ENCODE measurements at regions not wholly inside any gene's neighbourhood (a gene's known extent, or its start where the extent isn't known, plus 50 kb on each side); places are given as distances from the start of the nearest gene placed in this dataset.

- POLR2A ChIA-PET (ENCODE audit: low non-redundant PET): no interaction called here
- CTCF ChIA-PET: no interaction called here
- no peak for DNase-seq (ENCODE audit: low spot score)
- H3K27ac ChIP-seq: no peak overlapping the region
- TF ChIP-seq CTCF (conservative IDR thresholded peaks at IDR 0.05; ENCODE audit: low read depth): no peak
Observed at GRCh38 chr4:22874334-22874912, 181.7 kb downstream of the GBA3 start.

GRCh38 chr4:22873899-22874298 lies 181.2 kb downstream of the GBA3 start:
- CTCF ChIA-PET: interaction anchor here (1.0 kb wide), 1 partner anchor 24 kb away, joined by 4 read pairs; no protein-coding TSS in a partner anchor
- POLR2A ChIA-PET (ENCODE audit: low non-redundant PET): no interaction called here
- no peak overlapping the region for H3K27ac ChIP-seq
- no peak for TF ChIP-seq CTCF (conservative IDR thresholded peaks at IDR 0.05; ENCODE audit: low read depth)
- DNase-seq (ENCODE audit: low spot score): no peak

GRCh38 chr4:22870847-22871449 lies 178.2 kb downstream of the GBA3 start:
- no peak for TF ChIP-seq CTCF (conservative IDR thresholded peaks at IDR 0.05; ENCODE audit: low read depth)
- ChIA-PET POLR2A (ENCODE audit: low non-redundant PET) (no interaction called here), CTCF (no interaction called here)
- DNase-seq (ENCODE audit: low spot score): no peak
- no peak overlapping the region for H3K27ac ChIP-seq

GRCh38 chr4:22869235-22869634 lies 176.5 kb downstream of the GBA3 start:
- DNase-seq (ENCODE audit: low spot score): no peak
- ChIA-PET CTCF (no interaction called here), POLR2A (ENCODE audit: low non-redundant PET) (no interaction called here)
- no peak overlapping the region for H3K27ac ChIP-seq
- TF ChIP-seq CTCF (conservative IDR thresholded peaks at IDR 0.05; ENCODE audit: low read depth): no peak

Data from RWPE1 (cell line).